Neural cell (in vitro differentiated cells): ENCODE measurements at regions not wholly inside any gene's neighbourhood (a gene's known extent, or its start where the extent isn't known, plus 50 kb on each side); places are given as distances from the start of the nearest gene placed in this dataset.

ENCODE experiments used
- H2AFZ ChIP-seq: fragments of 200-600, 300-800 bp; sonication (generic), shearing (Covaris generic); 2 replicates; pipeline ENCODE4 v1.6.0; 2014; ENCODE audit warnings: low read depth, mild to moderate bottlenecking, antibody characterized with exemption, low read length, moderate library complexity
- H3F3A ChIP-seq: fragments of 200-600 bp; shearing (Covaris generic); 2 replicates; pipeline ENCODE4 v1.6.1; 2016; ENCODE audit warnings: mild to moderate bottlenecking, moderate library complexity, mixed read lengths, antibody characterized with exemption, low read length; ENCODE audit not compliant: insufficient read depth, poor library complexity, severe bottlenecking
- H3K27ac ChIP-seq: fragments of 200-600, 300-800 bp; sonication (generic), shearing (Covaris generic); 2 replicates; pipeline ENCODE4 v1.5.1; 2014; ENCODE audit warnings: mild to moderate bottlenecking, low read length, moderate library complexity
- H3K27me3 ChIP-seq: fragments of 300-800, 200-600 bp; sonication (generic), shearing (Covaris generic); 2 replicates; pipeline ENCODE4 v1.6.0; 2014; ENCODE audit warnings: mild to moderate bottlenecking, low read depth, low read length, moderate library complexity; ENCODE audit not compliant: insufficient read depth
- H3K36me3 ChIP-seq: fragments of 300-800, 200-600 bp; sonication (generic), shearing (Covaris generic); 2 replicates; pipeline ENCODE4 v1.5.1; 2014; ENCODE audit warnings: mild to moderate bottlenecking, antibody characterized with exemption, low read length, moderate library complexity; ENCODE audit not compliant: insufficient read depth
- H3K4me2 ChIP-seq: fragments of 300-800, 200-600 bp; sonication (generic), shearing (Covaris generic); 2 replicates; pipeline ENCODE4 v1.6.0; 2014; ENCODE audit warnings: mild to moderate bottlenecking, low read length
- H3K4me3 ChIP-seq: fragments of 300-800, 200-600 bp; sonication (generic), shearing (Covaris generic); 2 replicates; pipeline ENCODE4 v1.5.1; 2014; ENCODE audit warnings: mild to moderate bottlenecking, low read length, moderate library complexity
- H3K79me2 ChIP-seq: fragments of 200-600 bp; shearing (Covaris generic); replicated peaks from 2 replicates; pipeline ENCODE4 v1.6.0; 2014; ENCODE audit warnings: mild to moderate bottlenecking, low read length, moderate library complexity; ENCODE audit not compliant: insufficient read depth
- H3K9ac ChIP-seq: fragments of 300-800, 200-600 bp; sonication (generic), shearing (Covaris generic); 2 replicates; pipeline ENCODE4 v1.6.1; 2016; ENCODE audit warnings: mild to moderate bottlenecking, low read length, mixed read lengths
- H3K9me2 ChIP-seq: fragments of 200-600 bp; shearing (Covaris generic); 2 replicates; pipeline ENCODE4 v1.6.1; 2016; ENCODE audit warnings: mild to moderate bottlenecking, low read length, mixed read lengths; ENCODE audit not compliant: insufficient read depth
- H3K9me3 ChIP-seq: fragments of 200-600, 300-800 bp; sonication (generic), shearing (Covaris generic); 2 replicates; pipeline ENCODE4 v1.6.1; 2016; ENCODE audit warnings: mild to moderate bottlenecking, mixed run types, low read length, moderate library complexity, mixed read lengths
- H4K20me1 ChIP-seq: fragments of 200-600 bp; shearing (Covaris generic); 2 replicates; pipeline ENCODE4 v1.6.1; 2016; ENCODE audit warnings: mild to moderate bottlenecking, mixed run types; ENCODE audit not compliant: insufficient read depth
- EP300 ChIP-seq: fragments of 450-650 bp; conservative IDR thresholded peaks from 2 replicates; pipeline ENCODE4 v1.6.1; 2014; ENCODE audit warnings: antibody characterized with exemption, mild to moderate bottlenecking, moderate library complexity; ENCODE audit not compliant: poor library complexity, severe bottlenecking
- EZH2 ChIP-seq: fragments of 200-600, 300-800 bp; shearing (Covaris generic), sonication (generic); IDR thresholded peaks from 2 replicates; pipeline ENCODE4 v1.6.1; 2014; ENCODE audit warnings: antibody characterized with exemption, low read length, borderline replicate concordance, mild to moderate bottlenecking; ENCODE audit not compliant: insufficient read depth, poor library complexity, severe bottlenecking
- MXI1 ChIP-seq: fragments of 450-650 bp; conservative IDR thresholded peaks from 2 replicates; pipeline ENCODE4 v1.6.1; 2014; ENCODE audit warnings: antibody characterized with exemption, mild to moderate bottlenecking; ENCODE audit not compliant: poor library complexity, severe bottlenecking
- POLR2AphosphoS5 ChIP-seq: IDR thresholded peaks from 2 replicates; pipeline ENCODE4 v1.6.1; 2012
- RAD21 ChIP-seq: fragments of 450-650 bp; conservative IDR thresholded peaks from 2 replicates; pipeline ENCODE4 v1.6.1; 2014; ENCODE audit warnings: antibody characterized with exemption, mild to moderate bottlenecking, moderate library complexity
- SMC3 ChIP-seq: fragments of 450-650 bp; conservative IDR thresholded peaks from 2 replicates; pipeline ENCODE4 v1.6.1; 2014; ENCODE audit warnings: antibody characterized with exemption, mild to moderate bottlenecking, moderate library complexity; ENCODE audit not compliant: poor library complexity
- TAF1 ChIP-seq: IDR thresholded peaks from 2 replicates; pipeline ENCODE4 v1.6.1; 2012; ENCODE audit warnings: low read depth
- TF ChIP-seq, protein P1 (sequence below): fragments of 450-650 bp; IDR thresholded peaks from 2 replicates; pipeline ENCODE4 v1.5.1; 2014; ENCODE audit warnings: antibody characterized with exemption, mild to moderate bottlenecking, moderate library complexity; ENCODE audit not compliant: poor library complexity, severe bottlenecking
- TF ChIP-seq, protein P2 (sequence below): IDR thresholded peaks from 2 replicates; pipeline ENCODE4 v1.6.1; 2012; ENCODE audit warnings: borderline replicate concordance

DNA sequence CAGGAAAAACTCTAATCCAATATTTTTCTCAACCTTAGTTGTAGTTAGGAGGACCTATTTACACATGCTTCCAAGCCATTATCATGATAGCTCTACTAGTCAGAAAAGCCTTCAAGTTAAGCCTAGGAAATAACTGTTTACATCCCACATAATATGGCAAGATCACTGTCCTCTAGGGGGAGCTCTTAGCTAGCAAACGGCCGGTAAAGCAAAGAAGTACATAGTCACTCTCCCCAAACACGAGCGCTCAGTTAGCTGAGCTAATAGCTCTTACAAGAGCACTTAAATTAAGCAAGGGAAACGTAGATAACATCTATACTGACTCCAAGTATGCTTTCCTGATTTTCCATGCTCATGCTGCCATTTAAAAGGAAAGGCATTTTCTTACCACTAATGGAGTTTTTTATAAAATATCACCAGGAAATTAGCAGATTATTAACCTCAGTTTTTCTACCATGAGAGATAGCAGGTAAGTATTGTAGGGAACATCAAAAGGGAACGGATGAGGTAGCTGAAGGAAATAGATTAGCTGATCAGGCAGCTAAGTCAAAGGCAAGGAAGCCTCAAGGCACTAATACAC is 100.6 kb upstream of the PABPC3 start:
- Histone ChIP-seq H3K36me3 (no peaks in the 10 kb centered on the region), H2AFZ (no peak overlapping the region), H3K9me2 (no peaks in the 10 kb centered on the region), H4K20me1 (no peaks in the 10 kb centered on the region), H3K9ac (no peak overlapping the region), H3K27me3 (no peaks in the 10 kb centered on the region), H3K79me2 (no peaks in the 10 kb centered on the region), H3K4me3 (no peak overlapping the region), H3K4me2 (no peak overlapping the region), H3K9me3 (no peaks in the 10 kb centered on the region), H3K27ac (no peak overlapping the region), H3F3A (no peaks in the 10 kb centered on the region)
- TF ChIP-seq RAD21 (peak; percentile 54), TAF1 (no peak), SMC3 (peak; percentile 38)
- TF ChIP-seq, protein P1, sequence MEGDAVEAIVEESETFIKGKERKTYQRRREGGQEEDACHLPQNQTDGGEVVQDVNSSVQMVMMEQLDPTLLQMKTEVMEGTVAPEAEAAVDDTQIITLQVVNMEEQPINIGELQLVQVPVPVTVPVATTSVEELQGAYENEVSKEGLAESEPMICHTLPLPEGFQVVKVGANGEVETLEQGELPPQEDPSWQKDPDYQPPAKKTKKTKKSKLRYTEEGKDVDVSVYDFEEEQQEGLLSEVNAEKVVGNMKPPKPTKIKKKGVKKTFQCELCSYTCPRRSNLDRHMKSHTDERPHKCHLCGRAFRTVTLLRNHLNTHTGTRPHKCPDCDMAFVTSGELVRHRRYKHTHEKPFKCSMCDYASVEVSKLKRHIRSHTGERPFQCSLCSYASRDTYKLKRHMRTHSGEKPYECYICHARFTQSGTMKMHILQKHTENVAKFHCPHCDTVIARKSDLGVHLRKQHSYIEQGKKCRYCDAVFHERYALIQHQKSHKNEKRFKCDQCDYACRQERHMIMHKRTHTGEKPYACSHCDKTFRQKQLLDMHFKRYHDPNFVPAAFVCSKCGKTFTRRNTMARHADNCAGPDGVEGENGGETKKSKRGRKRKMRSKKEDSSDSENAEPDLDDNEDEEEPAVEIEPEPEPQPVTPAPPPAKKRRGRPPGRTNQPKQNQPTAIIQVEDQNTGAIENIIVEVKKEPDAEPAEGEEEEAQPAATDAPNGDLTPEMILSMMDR: peak; percentile 70

DNA sequence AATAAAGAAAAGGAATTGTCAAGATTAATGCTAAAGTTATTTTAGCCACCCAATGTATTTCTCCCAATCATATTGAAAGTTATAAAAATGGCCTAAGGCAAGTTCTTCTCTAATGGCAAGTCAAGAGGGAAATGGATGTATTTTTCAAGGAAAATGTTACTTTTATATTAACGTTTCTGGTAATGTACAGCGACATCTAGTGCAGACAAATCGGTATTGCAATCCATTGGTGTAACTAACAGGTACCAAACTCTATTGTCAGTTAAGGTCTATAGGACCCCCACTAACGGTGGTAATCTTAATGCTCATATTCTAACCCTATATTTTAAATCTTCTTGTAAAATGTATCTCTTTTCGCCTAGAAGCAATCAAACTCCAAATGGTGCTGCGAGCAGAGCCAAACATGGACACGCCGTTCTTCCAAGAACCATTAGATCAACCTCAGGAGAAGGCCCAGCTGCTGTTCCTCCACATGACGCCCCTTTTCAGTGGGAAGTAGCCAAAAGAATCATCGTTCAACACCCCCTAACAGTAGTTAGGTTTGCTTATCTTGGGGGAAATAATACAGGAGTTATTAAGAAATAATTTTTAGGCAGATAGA is 98.5 kb upstream of the PABPC3 start:
- TF ChIP-seq, protein P1: peak; percentile 82
- TF ChIP-seq RAD21 (peak; percentile 77), SMC3 (peak; percentile 77), MXI1 (no peak)
- no peaks in the 10 kb centered on the region for H4K20me1 ChIP-seq
- H3K9ac ChIP-seq: no peak overlapping the region

DNA sequence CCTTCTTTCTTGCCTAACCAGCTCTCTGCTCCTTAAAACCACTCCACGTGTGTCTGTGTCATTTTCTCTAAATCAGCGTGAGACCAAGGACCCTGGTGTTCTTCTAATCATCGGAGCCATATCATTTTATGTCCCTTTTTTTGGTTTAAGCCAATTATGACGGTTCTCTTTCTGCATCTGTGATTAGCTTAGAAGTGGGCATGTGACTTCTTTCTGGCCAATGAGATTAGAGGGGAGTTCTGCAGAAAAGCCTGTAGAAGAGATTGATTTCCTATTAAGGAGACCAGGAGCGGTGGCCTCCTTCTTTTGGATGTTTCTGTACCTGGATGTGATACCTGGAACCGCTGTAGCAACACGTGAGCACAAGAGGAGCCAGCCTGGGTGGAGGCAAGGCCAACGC is 97.5 kb upstream of the PABPC3 start:
- Histone ChIP-seq H3K9me2 (no peaks in the 10 kb centered on the region), H3K4me2 (no peak overlapping the region), H3K27ac (no peak overlapping the region), H3K9ac (no peak overlapping the region), H3K36me3 (no peaks in the 10 kb centered on the region), H3K27me3 (no peaks in the 10 kb centered on the region), H3K79me2 (no peaks in the 10 kb centered on the region), H2AFZ (no peak overlapping the region), H3K4me3 (no peak overlapping the region), H4K20me1 (no peaks in the 10 kb centered on the region), H3F3A (no peaks in the 10 kb centered on the region), H3K9me3 (no peaks in the 10 kb centered on the region)
- no peak for TF ChIP-seq MXI1
- TF ChIP-seq, protein P2, sequence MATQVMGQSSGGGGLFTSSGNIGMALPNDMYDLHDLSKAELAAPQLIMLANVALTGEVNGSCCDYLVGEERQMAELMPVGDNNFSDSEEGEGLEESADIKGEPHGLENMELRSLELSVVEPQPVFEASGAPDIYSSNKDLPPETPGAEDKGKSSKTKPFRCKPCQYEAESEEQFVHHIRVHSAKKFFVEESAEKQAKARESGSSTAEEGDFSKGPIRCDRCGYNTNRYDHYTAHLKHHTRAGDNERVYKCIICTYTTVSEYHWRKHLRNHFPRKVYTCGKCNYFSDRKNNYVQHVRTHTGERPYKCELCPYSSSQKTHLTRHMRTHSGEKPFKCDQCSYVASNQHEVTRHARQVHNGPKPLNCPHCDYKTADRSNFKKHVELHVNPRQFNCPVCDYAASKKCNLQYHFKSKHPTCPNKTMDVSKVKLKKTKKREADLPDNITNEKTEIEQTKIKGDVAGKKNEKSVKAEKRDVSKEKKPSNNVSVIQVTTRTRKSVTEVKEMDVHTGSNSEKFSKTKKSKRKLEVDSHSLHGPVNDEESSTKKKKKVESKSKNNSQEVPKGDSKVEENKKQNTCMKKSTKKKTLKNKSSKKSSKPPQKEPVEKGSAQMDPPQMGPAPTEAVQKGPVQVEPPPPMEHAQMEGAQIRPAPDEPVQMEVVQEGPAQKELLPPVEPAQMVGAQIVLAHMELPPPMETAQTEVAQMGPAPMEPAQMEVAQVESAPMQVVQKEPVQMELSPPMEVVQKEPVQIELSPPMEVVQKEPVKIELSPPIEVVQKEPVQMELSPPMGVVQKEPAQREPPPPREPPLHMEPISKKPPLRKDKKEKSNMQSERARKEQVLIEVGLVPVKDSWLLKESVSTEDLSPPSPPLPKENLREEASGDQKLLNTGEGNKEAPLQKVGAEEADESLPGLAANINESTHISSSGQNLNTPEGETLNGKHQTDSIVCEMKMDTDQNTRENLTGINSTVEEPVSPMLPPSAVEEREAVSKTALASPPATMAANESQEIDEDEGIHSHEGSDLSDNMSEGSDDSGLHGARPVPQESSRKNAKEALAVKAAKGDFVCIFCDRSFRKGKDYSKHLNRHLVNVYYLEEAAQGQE: no peak
- no peak for TF ChIP-seq SMC3
- no peak for TF ChIP-seq POLR2AphosphoS5
- TF ChIP-seq EZH2: no peak
- TF ChIP-seq, protein P1: no peak
- TF ChIP-seq EP300: no peak
- no peak for TF ChIP-seq TAF1
- TF ChIP-seq RAD21: no peak

More for the DNA sequence above, 98.5 kb upstream of the PABPC3 start:
- Histone ChIP-seq H3K9me3 (no peaks in the 10 kb centered on the region), H3K36me3 (no peaks in the 10 kb centered on the region), H2AFZ (no peak overlapping the region), H3K4me2 (no peak overlapping the region), H3F3A (no peaks in the 10 kb centered on the region), H3K79me2 (no peaks in the 10 kb centered on the region), H3K4me3 (no peak overlapping the region), H3K27ac (no peak overlapping the region), H3K27me3 (no peaks in the 10 kb centered on the region), H3K9me2 (no peaks in the 10 kb centered on the region)
